ENCODE measurements at regions not wholly inside any gene's neighbourhood (a gene's known extent, or its start where the extent isn't known, plus 50 kb on each side); places are given as distances from the start of the nearest gene placed in this dataset.

DNA sequence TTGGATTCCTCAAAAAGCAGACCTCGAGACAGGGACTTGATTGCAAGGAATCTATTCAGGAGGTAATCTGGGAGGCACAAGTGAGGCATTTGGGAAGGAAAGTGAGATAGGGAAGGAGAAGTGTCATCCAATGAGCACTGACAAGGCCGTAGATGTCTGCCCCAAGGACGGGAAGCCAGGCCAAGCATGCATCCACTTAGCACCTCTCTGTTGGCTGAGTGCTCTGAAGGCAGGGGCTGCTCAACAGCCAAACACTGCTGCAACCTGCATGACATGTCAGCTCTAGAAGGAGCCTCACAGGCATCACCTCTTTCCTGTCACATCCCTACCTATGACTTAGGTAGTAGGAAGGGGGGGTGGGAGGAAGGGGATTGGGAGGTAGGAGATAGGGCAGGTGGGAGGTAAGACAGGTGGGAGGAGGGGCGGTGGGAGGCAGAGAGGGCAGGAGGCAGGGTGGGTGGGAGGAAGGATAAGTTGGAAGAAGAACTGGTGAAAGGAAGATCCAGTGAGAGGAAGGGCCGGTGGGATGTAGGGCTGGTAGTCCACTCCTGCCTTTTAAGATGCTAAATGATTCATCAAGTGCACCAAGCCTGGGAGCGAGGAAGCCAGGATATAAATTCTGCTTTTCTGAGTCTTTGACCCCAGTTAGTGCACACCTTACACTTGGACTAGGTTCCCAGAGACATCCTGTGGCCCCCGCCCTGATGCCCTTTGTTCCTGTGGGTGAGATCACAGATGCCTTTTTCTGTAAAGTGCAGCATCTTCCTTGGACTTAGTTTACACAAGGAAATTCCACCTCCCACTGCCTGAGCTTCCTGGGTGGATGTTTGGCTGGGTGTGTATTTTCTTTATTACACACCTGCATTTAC lies 83.8 kb upstream of the NXT1 start:
- ChIA-PET CTCF (no interaction called here), POLR2A (no interaction called here)
- H3K36me3 Mint-ChIP-seq (ENCODE audit: low read depth): no peaks in the 10 kb centered on the region
- intact Hi-C loops (cut with micrococcal nuclease): no loop called here
- H3K4me1 Mint-ChIP-seq: no peaks in the 10 kb centered on the region
- peaks cover 11% of the 10 kb centered on the region for H3K9me3 Mint-ChIP-seq
- DNase-seq (no peak), ATAC-seq (ENCODE audit: low read depth) (no peak)
- H3K27ac Mint-ChIP-seq: no peak overlapping the region
- no peak overlapping the region for H3K4me3 Mint-ChIP-seq
- TF ChIP-seq, protein P1, sequence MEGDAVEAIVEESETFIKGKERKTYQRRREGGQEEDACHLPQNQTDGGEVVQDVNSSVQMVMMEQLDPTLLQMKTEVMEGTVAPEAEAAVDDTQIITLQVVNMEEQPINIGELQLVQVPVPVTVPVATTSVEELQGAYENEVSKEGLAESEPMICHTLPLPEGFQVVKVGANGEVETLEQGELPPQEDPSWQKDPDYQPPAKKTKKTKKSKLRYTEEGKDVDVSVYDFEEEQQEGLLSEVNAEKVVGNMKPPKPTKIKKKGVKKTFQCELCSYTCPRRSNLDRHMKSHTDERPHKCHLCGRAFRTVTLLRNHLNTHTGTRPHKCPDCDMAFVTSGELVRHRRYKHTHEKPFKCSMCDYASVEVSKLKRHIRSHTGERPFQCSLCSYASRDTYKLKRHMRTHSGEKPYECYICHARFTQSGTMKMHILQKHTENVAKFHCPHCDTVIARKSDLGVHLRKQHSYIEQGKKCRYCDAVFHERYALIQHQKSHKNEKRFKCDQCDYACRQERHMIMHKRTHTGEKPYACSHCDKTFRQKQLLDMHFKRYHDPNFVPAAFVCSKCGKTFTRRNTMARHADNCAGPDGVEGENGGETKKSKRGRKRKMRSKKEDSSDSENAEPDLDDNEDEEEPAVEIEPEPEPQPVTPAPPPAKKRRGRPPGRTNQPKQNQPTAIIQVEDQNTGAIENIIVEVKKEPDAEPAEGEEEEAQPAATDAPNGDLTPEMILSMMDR (IDR thresholded peaks at IDR 0.05): no peak
- H3K27me3 Mint-ChIP-seq: no peaks in the 10 kb centered on the region

DNA sequence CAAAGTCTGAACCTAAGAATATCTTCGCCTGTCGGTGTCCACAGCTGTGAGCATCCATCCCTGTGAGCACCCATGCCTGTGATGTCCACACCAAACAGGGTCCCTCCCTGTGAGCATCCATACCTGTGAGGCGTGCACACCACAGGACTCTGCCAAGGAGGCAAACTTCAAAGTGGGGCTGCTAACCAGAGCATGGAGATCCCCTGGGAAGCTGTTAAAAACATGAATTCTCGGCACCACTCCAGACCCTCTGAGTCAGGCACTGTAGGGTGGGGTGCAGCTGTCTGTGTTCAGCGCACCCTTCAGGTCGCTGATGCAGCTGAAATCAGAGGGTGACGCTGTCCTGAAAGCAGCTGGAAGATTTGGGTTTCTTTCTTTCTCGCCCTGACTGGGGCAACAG lies 85.4 kb upstream of the NXT1 start:
- Mint-ChIP-seq H3K27ac (no peak overlapping the region), H3K4me1 (no peaks in the 10 kb centered on the region), H3K27me3 (no peaks in the 10 kb centered on the region), H3K9me3 (peaks cover 11% of the 10 kb centered on the region), H3K4me3 (no peak overlapping the region), H3K36me3 (ENCODE audit: low read depth) (no peaks in the 10 kb centered on the region)
- POLR2A ChIA-PET: no interaction called here
- TF ChIP-seq, protein P1 (IDR thresholded peaks at IDR 0.05): no peak
- intact Hi-C loops (cut with micrococcal nuclease): no loop called here
- ATAC-seq (ENCODE audit: low read depth): no peak
- CTCF ChIA-PET: no interaction called here
- no peak for DNase-seq

DNA sequence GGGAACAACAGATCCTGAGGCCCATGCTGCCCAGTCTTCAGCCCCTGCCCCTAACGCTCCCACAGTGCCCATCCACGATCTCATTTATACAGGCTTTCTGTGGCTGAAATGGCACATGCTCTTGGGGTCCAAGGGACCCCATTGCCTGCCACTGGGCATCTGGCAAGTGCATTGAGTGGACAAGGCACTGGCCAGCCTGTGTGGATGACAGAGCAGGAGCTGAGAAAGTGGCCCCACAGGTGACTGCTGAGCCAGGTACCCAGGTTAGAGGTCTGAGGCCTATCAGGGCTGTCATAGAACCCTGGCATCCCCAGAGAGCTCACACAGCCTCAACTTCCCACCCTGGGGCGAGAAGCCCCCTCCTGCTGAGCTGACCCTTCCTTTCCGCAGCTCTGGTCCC lies 86.0 kb upstream of the NXT1 start:
- H3K9me3 Mint-ChIP-seq: peaks cover 11% of the 10 kb centered on the region
- H3K36me3 Mint-ChIP-seq (ENCODE audit: low read depth): no peaks in the 10 kb centered on the region
- ChIA-PET POLR2A (no interaction called here), CTCF (no interaction called here)
- TF ChIP-seq, protein P1 (IDR thresholded peaks at IDR 0.05): no peak
- intact Hi-C loops (cut with micrococcal nuclease): no loop called here
- H3K4me3 Mint-ChIP-seq: no peak overlapping the region
- no peaks in the 10 kb centered on the region for H3K27me3 Mint-ChIP-seq
- H3K27ac Mint-ChIP-seq: no peak overlapping the region
- ATAC-seq (ENCODE audit: low read depth) (no peak), DNase-seq (no peak)
- no peaks in the 10 kb centered on the region for H3K4me1 Mint-ChIP-seq

DNA sequence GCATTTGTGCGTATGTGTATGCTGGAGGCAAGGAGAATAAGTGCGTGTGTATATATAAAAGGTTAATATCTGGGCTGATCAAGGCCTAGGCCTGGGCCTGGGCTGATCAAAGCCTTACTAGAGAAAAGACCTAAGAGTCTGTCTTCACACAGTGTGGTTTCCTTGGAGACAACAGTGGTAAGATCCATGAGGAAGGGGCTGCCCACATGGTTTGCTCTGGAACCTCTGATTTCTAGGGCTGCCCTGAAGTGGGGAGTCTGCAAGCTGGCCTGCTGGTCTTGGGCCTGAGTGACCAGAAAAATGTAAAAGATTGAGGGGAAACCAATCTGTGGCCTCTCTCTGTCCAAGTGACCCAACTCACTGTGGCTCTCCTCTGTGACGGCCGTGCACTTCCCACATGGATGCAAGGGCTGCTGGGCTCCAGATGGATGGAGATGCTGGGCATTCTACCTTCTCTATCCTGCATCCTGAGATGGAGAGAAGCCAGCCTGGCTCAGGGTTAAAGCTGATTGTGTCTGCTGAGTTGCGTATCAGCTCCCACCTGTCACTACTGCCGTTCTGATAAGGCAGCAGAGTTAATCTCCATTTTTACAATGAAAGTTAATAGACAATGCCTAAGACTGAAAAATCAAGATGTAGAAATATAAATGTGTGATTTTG lies 90.3 kb upstream of the NXT1 start:
- Mint-ChIP-seq H3K27me3 (no peaks in the 10 kb centered on the region), H3K27ac (no peak overlapping the region), H3K9me3 (peaks cover 3% of the 10 kb centered on the region), H3K36me3 (ENCODE audit: low read depth) (no peaks in the 10 kb centered on the region), H3K4me3 (no peak overlapping the region), H3K4me1 (no peaks in the 10 kb centered on the region)
- intact Hi-C loops (cut with micrococcal nuclease): no loop called here
- POLR2A ChIA-PET: no interaction called here
- no peak for DNase-seq
- ATAC-seq (ENCODE audit: low read depth): no peak
- CTCF ChIA-PET: no interaction called here
- TF ChIP-seq, protein P1 (IDR thresholded peaks at IDR 0.05): no peak

DNA sequence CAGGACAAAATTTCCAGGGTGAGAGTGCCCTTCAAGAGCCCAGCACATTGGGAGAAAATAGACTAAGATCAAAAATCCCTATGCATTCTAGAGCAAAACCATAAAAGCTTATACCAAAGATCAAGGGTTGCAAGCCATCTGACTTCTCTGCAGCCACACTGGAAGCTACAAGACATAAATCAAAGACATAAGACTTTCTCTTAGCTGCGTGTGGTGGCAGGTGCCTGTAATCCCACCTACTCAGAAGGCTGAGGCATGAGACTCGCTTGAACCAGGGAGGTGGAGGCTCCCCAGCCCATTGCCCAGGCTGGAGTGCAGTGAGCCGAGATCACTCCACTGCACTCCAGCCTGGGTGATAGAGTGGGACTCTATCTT lies 91.9 kb upstream of the NXT1 start:
- POLR2A ChIA-PET: no interaction called here
- no peak overlapping the region for H3K4me3 Mint-ChIP-seq
- peaks cover under 1% of the 10 kb centered on the region for H3K9me3 Mint-ChIP-seq
- no peaks in the 10 kb centered on the region for H3K36me3 Mint-ChIP-seq (ENCODE audit: low read depth)
- no peak overlapping the region for H3K27ac Mint-ChIP-seq
- DNase-seq: no peak
- intact Hi-C loops (cut with micrococcal nuclease): no loop called here
- H3K27me3 Mint-ChIP-seq: no peaks in the 10 kb centered on the region
- CTCF ChIA-PET: no interaction called here
- no peak for ATAC-seq (ENCODE audit: low read depth)
- H3K4me1 Mint-ChIP-seq: no peaks in the 10 kb centered on the region
- TF ChIP-seq, protein P1 (IDR thresholded peaks at IDR 0.05): no peak
